GM12878 (cell line): ENCODE measurements at regions not wholly inside any gene's neighbourhood (a gene's known extent, or its start where the extent isn't known, plus 50 kb on each side); places are given as distances from the start of the nearest gene placed in this dataset.

Experiments
- ATAC-seq: fragments of 200-7000 bp; cut with Tn5 transposase; 3 replicates; pipeline ENCODE4 v1.9.1; 2020; ENCODE audit warnings: mild to moderate bottlenecking, moderate library complexity
- BruUV-seq: library from RNA; stranded (reverse); fragments of 400-500 nt; replicated peaks from 2 replicates; lab custom pipeline; 2021; lab: Mats Ljungman, UMichigan
- CTCF ChIA-PET: fragments of 300-600 bp; sonication (Branson Sonifier 250); formaldehyde crosslinking; extraction: SDS; loops from one replicate; lab custom pipeline; 2021; ENCODE audit warnings: inconsistent platforms; lab: Yijun Ruan, JAX
- POLR2A ChIA-PET: fragments of 350-600 bp; formaldehyde crosslinking; extraction: SDS; loops from one replicate; lab custom pipeline; 2021; ENCODE audit warnings: inconsistent platforms; lab: Charles Lee
- RAD21 ChIA-PET: fragments of 300-600 bp; sonication (Branson Sonifier 250); formaldehyde crosslinking; loops from one replicate; lab custom pipeline; 2023; ENCODE audit warnings: antibody characterized with exemption; ENCODE audit not compliant: unreplicated experiment; lab: Charles Lee
- SMC1A ChIA-PET: fragments of 300-600 bp; sonication (Branson Sonifier 250); formaldehyde crosslinking; loops from one replicate; lab custom pipeline; 2023; ENCODE audit not compliant: unreplicated experiment, uncharacterized antibody; lab: Charles Lee
- DNase-seq: peaks from one replicate; pipeline ENCODE4 v3.0.0-alpha.2; 2011; ENCODE audit warnings: low read depth, low spot score
- FAIRE-seq: peaks from 3 replicates; lab custom pipeline; 2011; peaks lifted over from hg19 to GRCh38; lab: Jason Lieb, UNC
- H2AFZ ChIP-seq: 2 replicates; pipeline ENCODE4 v1.6.0; 2011; ENCODE audit warnings: low read depth, low read length, control low read depth; ENCODE audit not compliant: control insufficient read depth
- H3K27ac ChIP-seq: 2 replicates; pipeline ENCODE4 v1.5.1; 2011; ENCODE audit warnings: control low read depth; ENCODE audit not compliant: control insufficient read depth, insufficient read depth
- H3K27me3 ChIP-seq, 2 experiments: replicated peaks in 1 of 2; 2 replicates each; pipeline versions ENCODE4 v1.6.0 to v1.6.1; 2011; ENCODE audit warnings: low read length in 1 of 2; ENCODE audit not compliant: control insufficient read depth in 2 of 2, insufficient read depth in 2 of 2
- H3K36me3 ChIP-seq, 2 experiments: 2 replicates each; pipeline ENCODE4 v1.5.1; 2011; ENCODE audit warnings: low read length in 1 of 2; ENCODE audit not compliant: control insufficient read depth in 2 of 2, insufficient read depth in 2 of 2
- H3K4me1 ChIP-seq: 2 replicates; pipeline ENCODE4 v1.6.1; 2011; ENCODE audit warnings: mild to moderate bottlenecking, low read length, moderate library complexity, mixed read lengths; ENCODE audit not compliant: control insufficient read depth, insufficient read depth
- H3K4me2 ChIP-seq: 2 replicates; pipeline ENCODE4 v1.6.0; 2011; ENCODE audit warnings: control low read depth; ENCODE audit not compliant: control insufficient read depth, insufficient read depth
- H3K4me3 ChIP-seq: fragments of 200-600 bp; sonication (generic); 2 replicates; pipeline ENCODE4 v1.5.1; 2016
- H3K79me2 ChIP-seq: 2 replicates; pipeline ENCODE4 v1.6.0; 2011; ENCODE audit warnings: low read length; ENCODE audit not compliant: control insufficient read depth, insufficient read depth
- H3K9ac ChIP-seq: 2 replicates; pipeline ENCODE4 v1.8.0; 2011; ENCODE audit warnings: low read length, control low read depth, mixed read lengths; ENCODE audit not compliant: control insufficient read depth, insufficient read depth
- H3K9me3 ChIP-seq: replicated peaks from 3 replicates; pipeline ENCODE4 v1.5.1; 2011; ENCODE audit warnings: mild to moderate bottlenecking, low read length; ENCODE audit not compliant: control insufficient read depth, insufficient read depth
- H4K20me1 ChIP-seq: 2 replicates; pipeline ENCODE4 v1.6.0; 2011; ENCODE audit not compliant: control insufficient read depth, insufficient read depth
- ATF3 ChIP-seq: IDR thresholded peaks from 2 replicates; pipeline ENCODE4 v1.6.1; 2011; ENCODE audit warnings: low read depth, mild to moderate bottlenecking, low read length, moderate library complexity, borderline replicate concordance; ENCODE audit errors: extremely low read depth
- BHLHE40 ChIP-seq, 2 experiments: fragments of 450-650 bp in 1 of 2; IDR thresholded peaks; 2 replicates each; pipeline ENCODE4 v1.6.1; 2011 to 2017; ENCODE audit warnings: low read depth in 2 of 2, borderline replicate concordance in 1 of 2, improper control_type of control experiment in 1 of 2, low read length in 1 of 2, mild to moderate bottlenecking in 1 of 2
- MTA2 ChIP-seq: fragments of 450-650 bp; IDR thresholded peaks from 2 replicates; pipeline ENCODE4 v1.6.1; 2016; ENCODE audit warnings: low read depth, mild to moderate bottlenecking, moderate library complexity
- PKNOX1 ChIP-seq: fragments of 450-650 bp; IDR thresholded peaks from 2 replicates; pipeline ENCODE4 v1.6.1; 2016; ENCODE audit warnings: mild to moderate bottlenecking
- POU2F2 ChIP-seq: IDR thresholded peaks from 3 replicates; pipeline ENCODE4 v1.6.1; 2011; ENCODE audit warnings: low read depth, mild to moderate bottlenecking, low read length, borderline replicate concordance
- SKIL ChIP-seq: fragments of 450-650 bp; IDR thresholded peaks from 2 replicates; pipeline ENCODE4 v1.6.1; 2017; ENCODE audit warnings: mild to moderate bottlenecking, low read depth, inconsistent platforms; ENCODE audit not compliant: poor library complexity, severe bottlenecking
- SPI1 ChIP-seq: IDR thresholded peaks from 2 replicates; pipeline ENCODE4 v1.6.1; 2011; ENCODE audit warnings: low read depth, mild to moderate bottlenecking, low read length, moderate library complexity, borderline replicate concordance; ENCODE audit not compliant: insufficient read depth
- TCF12 ChIP-seq: IDR thresholded peaks from 2 replicates; pipeline ENCODE4 v1.6.1; 2011; ENCODE audit warnings: low read depth, mild to moderate bottlenecking, low read length
- WGBS: methylation state at CpG from one replicate; pipeline ENCODE4 v1.1.6; 2016; ENCODE audit warnings: low lambda C conversion rate; ENCODE audit not compliant: insufficient replicate concordance, insufficient coverage; ENCODE audit errors: missing lambda C conversion rate; 5-methylcytosine and 5-hydroxymethylcytosine counted together
- in situ Hi-C: fragments of 300-500 bp; cut with MboI; formaldehyde crosslinking; loops from 9 replicates; pipeline ENCODE4 v1.14.3; 2018; ENCODE audit warnings: mixed read lengths
- intact Hi-C: fragments of 100-400 bp; cut with micrococcal nuclease; formaldehyde crosslinking; loops from one replicate; pipeline ENCODE4 v1.14.2; 2022; ENCODE audit not compliant: unreplicated experiment

DNA sequence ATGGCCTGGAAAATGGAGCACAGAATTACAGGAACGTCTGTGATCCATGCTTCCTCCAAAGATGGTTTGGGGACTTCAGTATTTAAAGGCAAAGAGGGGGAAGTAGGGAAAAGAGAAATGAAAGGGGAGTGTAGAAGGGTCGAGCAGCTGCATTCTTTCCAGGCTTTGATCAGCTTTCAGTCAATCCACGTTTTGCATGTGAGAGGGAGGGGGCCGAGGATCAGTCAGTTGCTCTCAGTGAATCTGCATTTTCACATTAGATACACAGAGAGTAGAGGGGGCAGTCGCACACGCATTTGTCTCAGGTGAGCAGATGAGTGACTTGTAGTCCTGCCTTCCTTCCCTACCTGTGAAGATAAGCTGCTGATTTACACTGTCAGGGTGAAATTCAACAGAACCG is 78.8 kb downstream of the FOXF2 start:
- ATAC-seq: peak; percentile 40
- peaks cover 34% of the 10 kb centered on the region for H3K4me1 ChIP-seq
- intact Hi-C loops: no loop called here
- H4K20me1 ChIP-seq: no peaks in the 10 kb centered on the region
- ChIA-PET RAD21 (interaction anchor here (0.7 to 6.6 kb wide), 4 partner anchors 14 to 1238 kb away, joined by 3 to 82 read pairs (median 4); no protein-coding TSS in a partner anchor), POLR2A (interaction anchor here (0.7 kb wide), 1 partner anchor 1390 kb away, joined by 4 read pairs; no protein-coding TSS in a partner anchor), CTCF (interaction anchor here (1.1 to 4.2 kb wide), 6 partner anchors 17 to 93 kb away, joined by 4 to 19 read pairs (median 7); no protein-coding TSS in a partner anchor), SMC1A (interaction anchor here (0.7 to 8.0 kb wide), 4 partner anchors 12 to 91 kb away, joined by 3 to 111 read pairs (median 6); no protein-coding TSS in a partner anchor)
- peak overlapping the region; percentile 68 for H2AFZ ChIP-seq
- H3K4me2 ChIP-seq: peak overlapping the region; percentile 71
- DNase-seq: no peak
- no peak overlapping the region for H3K27ac ChIP-seq
- no TSS peak for BruUV-seq
- H3K9me3 ChIP-seq: no peaks in the 10 kb centered on the region
- TF ChIP-seq MTA2 (peak; percentile 34; the same call in 1 of the 2 replicates), PKNOX1 (peak; percentile 35; the same call in 1 of the 2 replicates), ATF3 (no peak), BHLHE40 (IDR thresholded peaks at IDR 0.05; ENCODE audit: borderline replicate concordance in 1 of 2, low read depth in 2 of 2, low read length in 1 of 2) (0 out of 4 replicates have a peak, but pooled peaks of 1 of the 2 experiments have one; percentile 5), SKIL (no peak), TCF12 (0 out of 2 replicates have a peak, but pooled peaks have one; percentile 31), SPI1 (0 out of 2 replicates have a peak, but pooled peaks have one; percentile 16), POU2F2 (peak; percentile 62; the same call in 1 of the 3 replicates)
- H3K9ac ChIP-seq: no peak overlapping the region
- H3K36me3 ChIP-seq: no peaks in the 10 kb centered on the region; a peak in 1 of 4 replicates
- H3K27me3 ChIP-seq: no peaks in the 10 kb centered on the region
- WGBS: 6% methylated on average over 7 of the region's 7 CpGs
- in situ Hi-C loops: no loop called here
- peak; percentile 88 for FAIRE-seq
- H3K79me2 ChIP-seq: no peaks in the 10 kb centered on the region
- no peak overlapping the region for H3K4me3 ChIP-seq
